ENCODE measurements at regions not wholly inside any gene's neighbourhood (a gene's known extent, or its start where the extent isn't known, plus 50 kb on each side); places are given as distances from the start of the nearest gene placed in this dataset.

DNA sequence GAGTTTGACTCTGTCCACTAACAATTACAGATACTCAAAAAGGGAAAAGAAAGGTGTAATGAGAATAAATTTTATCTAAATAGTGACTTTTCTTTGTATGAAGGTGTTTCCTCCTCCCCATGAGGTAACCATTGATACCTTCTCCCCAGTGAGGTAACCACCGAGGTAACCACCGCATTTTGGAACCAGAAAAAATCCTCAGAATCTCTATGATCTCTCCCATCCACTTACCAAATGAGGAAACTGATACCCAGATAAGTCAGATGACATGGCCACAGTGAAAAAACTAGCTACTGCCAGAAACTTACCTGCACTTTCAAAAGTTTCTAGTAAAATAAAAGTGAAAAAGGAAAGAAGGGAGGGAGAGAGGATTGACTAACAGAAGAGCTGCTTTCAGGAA lies 124.0 kb upstream of the FNDC3A start:
- no peak for TF ChIP-seq POLR2AphosphoS5 (IDR thresholded peaks at IDR 0.05; ENCODE audit: insufficient read depth in 1 of 2, low read depth in 1 of 2)
- TF ChIP-seq, protein P1, sequence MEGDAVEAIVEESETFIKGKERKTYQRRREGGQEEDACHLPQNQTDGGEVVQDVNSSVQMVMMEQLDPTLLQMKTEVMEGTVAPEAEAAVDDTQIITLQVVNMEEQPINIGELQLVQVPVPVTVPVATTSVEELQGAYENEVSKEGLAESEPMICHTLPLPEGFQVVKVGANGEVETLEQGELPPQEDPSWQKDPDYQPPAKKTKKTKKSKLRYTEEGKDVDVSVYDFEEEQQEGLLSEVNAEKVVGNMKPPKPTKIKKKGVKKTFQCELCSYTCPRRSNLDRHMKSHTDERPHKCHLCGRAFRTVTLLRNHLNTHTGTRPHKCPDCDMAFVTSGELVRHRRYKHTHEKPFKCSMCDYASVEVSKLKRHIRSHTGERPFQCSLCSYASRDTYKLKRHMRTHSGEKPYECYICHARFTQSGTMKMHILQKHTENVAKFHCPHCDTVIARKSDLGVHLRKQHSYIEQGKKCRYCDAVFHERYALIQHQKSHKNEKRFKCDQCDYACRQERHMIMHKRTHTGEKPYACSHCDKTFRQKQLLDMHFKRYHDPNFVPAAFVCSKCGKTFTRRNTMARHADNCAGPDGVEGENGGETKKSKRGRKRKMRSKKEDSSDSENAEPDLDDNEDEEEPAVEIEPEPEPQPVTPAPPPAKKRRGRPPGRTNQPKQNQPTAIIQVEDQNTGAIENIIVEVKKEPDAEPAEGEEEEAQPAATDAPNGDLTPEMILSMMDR (IDR thresholded peaks at IDR 0.05) = no peak

Measured in vagina (tissue), 2 donors.